ENCODE measurements at regions not wholly inside any gene's neighbourhood (a gene's known extent, or its start where the extent isn't known, plus 50 kb on each side); places are given as distances from the start of the nearest gene placed in this dataset.

GRCh38 chr12:124440031-124440626 is 127.3 kb downstream of the NCOR2 start:
- H3K9ac ChIP-seq (ENCODE audit: low read length) = no peak overlapping the region
- no peak overlapping the region for H3K4me3 ChIP-seq (ENCODE audit: low read length)
- H3K9me3 ChIP-seq (ENCODE audit: low read length) = no peaks in the 10 kb centered on the region
- H3K27ac ChIP-seq (ENCODE audit: low read length) = no peak overlapping the region
- POLR2A ChIA-PET (ENCODE audit: unreplicated experiment) = no interaction called here
- BruUV-seq (replicated peaks) = no TSS peak
- 0 out of 2 replicates have a peak, but pooled peaks cover 2% of the 10 kb centered on the region for H3K36me3 ChIP-seq (ENCODE audit: low read depth, low read length)
- 0 out of 2 replicates have a peak, but pooled peaks cover 4% of the 10 kb centered on the region for H4K20me1 ChIP-seq (ENCODE audit: low read length)
- intact Hi-C loops (cut with micrococcal nuclease) = no loop called here
- CTCF ChIA-PET = no interaction called here
- H3K9me2 ChIP-seq (replicated peaks; ENCODE audit: low read length) = no peaks in the 10 kb centered on the region
- H3K4me2 ChIP-seq (ENCODE audit: low read length) = no peak overlapping the region
- peaks cover 17% of the 10 kb centered on the region for H3K4me1 ChIP-seq (ENCODE audit: insufficient read depth, low read length)
- H2AFZ ChIP-seq (ENCODE audit: low read length) = no peak overlapping the region
- no peaks in the 10 kb centered on the region for H3F3A ChIP-seq (ENCODE audit: low read length, unreplicated experiment)
- DNase-seq (no peak), ATAC-seq (no peak)
- no peaks in the 10 kb centered on the region for H3K79me2 ChIP-seq (ENCODE audit: low read length)
- H3K27me3 ChIP-seq (ENCODE audit: low read length) = no peaks in the 10 kb centered on the region
- TF ChIP-seq EZH2 (IDR thresholded peaks at IDR 0.05; ENCODE audit: low read length, unreplicated experiment) (no peak), EZH2phosphoT487 (IDR thresholded peaks at IDR 0.05; ENCODE audit: borderline replicate concordance, low read length) (no peak), CTCF (conservative IDR thresholded peaks at IDR 0.05; ENCODE audit: low read depth, low read length) (no peak)

GRCh38 chr12:124438437-124439056 is 128.9 kb downstream of the NCOR2 start:
- Histone ChIP-seq H3K9me2 (replicated peaks; ENCODE audit: low read length) (no peaks in the 10 kb centered on the region), H3K4me2 (ENCODE audit: low read length) (no peak overlapping the region), H3F3A (ENCODE audit: low read length, unreplicated experiment) (no peaks in the 10 kb centered on the region), H3K4me3 (ENCODE audit: low read length) (no peak overlapping the region), H3K4me1 (ENCODE audit: insufficient read depth, low read length) (peaks cover 17% of the 10 kb centered on the region), H3K27ac (ENCODE audit: low read length) (no peak overlapping the region), H4K20me1 (ENCODE audit: low read length) (no peaks in the 10 kb centered on the region), H2AFZ (ENCODE audit: low read length) (no peak overlapping the region), H3K9ac (ENCODE audit: low read length) (no peak overlapping the region), H3K36me3 (ENCODE audit: low read depth, low read length) (0 out of 2 replicates have a peak, but pooled peaks cover 2% of the 10 kb centered on the region), H3K27me3 (ENCODE audit: low read length) (no peaks in the 10 kb centered on the region), H3K79me2 (ENCODE audit: low read length) (no peaks in the 10 kb centered on the region), H3K9me3 (ENCODE audit: low read length) (no peaks in the 10 kb centered on the region)
- no peak for ATAC-seq
- TF ChIP-seq CTCF (conservative IDR thresholded peaks at IDR 0.05; ENCODE audit: low read depth, low read length) (no peak), EZH2phosphoT487 (IDR thresholded peaks at IDR 0.05; ENCODE audit: borderline replicate concordance, low read length) (no peak), EZH2 (IDR thresholded peaks at IDR 0.05; ENCODE audit: low read length, unreplicated experiment) (no peak)
- intact Hi-C loops (cut with micrococcal nuclease) = no loop called here
- DNase-seq = no peak
- POLR2A ChIA-PET (ENCODE audit: unreplicated experiment) = no interaction called here
- BruUV-seq (replicated peaks) = no TSS peak
- CTCF ChIA-PET = no interaction called here

All from PC-3 (cell line).